Effector memory CD8-positive, alpha-beta T cell (primary cell): ENCODE measurements at regions not wholly inside any gene's neighbourhood (a gene's known extent, or its start where the extent isn't known, plus 50 kb on each side); places are given as distances from the start of the nearest gene placed in this dataset.

Experiments
- ATAC-seq: fragments of 150-1000 bp; cut with Tn5 transposase; replicated peaks from 2 replicates; pipeline ENCODE4 v1.10.0; 2021; ENCODE audit warnings: mild to moderate bottlenecking, moderate library complexity
- DNase-seq, 3 experiments: peaks; one replicate each; pipeline ENCODE4 v3.0.0; 2021
- H3K27ac Mint-ChIP-seq, 2 donors: one replicate each; pipeline ENCODE4 v1.8.0; 2022; ENCODE audit warnings: mild to moderate bottlenecking in 2 of 2, mixed read lengths in 2 of 2, moderate library complexity in 2 of 2
- H3K27me3 Mint-ChIP-seq, 2 donors: one replicate each; pipeline ENCODE4 v1.8.0; 2022; ENCODE audit warnings: mixed read lengths in 2 of 2
- H3K36me3 Mint-ChIP-seq: one replicate; pipeline ENCODE4 v1.8.0; 2022; ENCODE audit warnings: mild to moderate bottlenecking, moderate library complexity, mixed read lengths; ENCODE audit not compliant: insufficient read depth
- H3K4me1 Mint-ChIP-seq, 2 donors: one replicate each; pipeline ENCODE4 v1.8.0; 2022; ENCODE audit warnings: low read depth in 2 of 2, mixed read lengths in 2 of 2
- H3K4me3 Mint-ChIP-seq, 2 donors: one replicate each; pipeline ENCODE4 v1.8.0; 2022; ENCODE audit warnings: mild to moderate bottlenecking in 2 of 2, mixed read lengths in 2 of 2, moderate library complexity in 2 of 2
- H3K9me3 Mint-ChIP-seq, 2 donors: one replicate each; pipeline ENCODE4 v1.8.0; 2022; ENCODE audit warnings: mixed read lengths in 2 of 2

GRCh38 chr1:217274416-217274815, 356.5 kb downstream of the GPATCH2 start:
- Mint-ChIP-seq H3K27me3 (no peaks in the 10 kb centered on the region), H3K27ac (no peak overlapping the region), H3K9me3 (peaks cover 0 to 7% of the 10 kb centered on the region in 2 donors), H3K4me3 (no peak overlapping the region), H3K4me1 (no peaks in the 10 kb centered on the region), H3K36me3 (no peaks in the 10 kb centered on the region)
- DNase-seq (no peak), ATAC-seq (no peak)

GRCh38 chr1:217273866-217274265, 357.0 kb downstream of the GPATCH2 start:
- no peak for ATAC-seq
- Mint-ChIP-seq H3K36me3 (no peaks in the 10 kb centered on the region), H3K9me3 (peaks cover 0 to 7% of the 10 kb centered on the region in 2 donors), H3K4me3 (no peak overlapping the region), H3K27ac (no peak overlapping the region), H3K4me1 (no peaks in the 10 kb centered on the region), H3K27me3 (no peaks in the 10 kb centered on the region)
- no peak for DNase-seq

- Mint-ChIP-seq H3K27me3 (no peaks in the 10 kb centered on the region), H3K36me3 (no peaks in the 10 kb centered on the region), H3K27ac (no peak overlapping the region), H3K4me1 (no peaks in the 10 kb centered on the region), H3K9me3 (peaks cover 0 to 7% of the 10 kb centered on the region in 2 donors), H3K4me3 (no peak overlapping the region)
- no peak for DNase-seq
- ATAC-seq: no peak
Observed at GRCh38 chr1:217272385-217272784, 358.5 kb downstream of the GPATCH2 start.

- no peak overlapping the region for H3K27ac Mint-ChIP-seq
- no peak overlapping the region for H3K4me3 Mint-ChIP-seq
- H3K36me3 Mint-ChIP-seq: no peaks in the 10 kb centered on the region
- no peak for ATAC-seq
- no peaks in the 10 kb centered on the region for H3K4me1 Mint-ChIP-seq
- H3K9me3 Mint-ChIP-seq: peaks cover 3 to 7% of the 10 kb centered on the region in 2 donors
- no peak for DNase-seq
- no peaks in the 10 kb centered on the region for H3K27me3 Mint-ChIP-seq
Observed at GRCh38 chr1:217270101-217270500, 360.8 kb downstream of the GPATCH2 start.

- Mint-ChIP-seq H3K27me3 (no peaks in the 10 kb centered on the region), H3K36me3 (no peaks in the 10 kb centered on the region), H3K4me1 (no peaks in the 10 kb centered on the region), H3K9me3 (peaks cover 4 to 7% of the 10 kb centered on the region in 2 donors), H3K27ac (no peak overlapping the region), H3K4me3 (no peak overlapping the region)
- ATAC-seq: no peak
- no peak for DNase-seq
Observed at GRCh38 chr1:217268058-217268457, 362.8 kb downstream of the GPATCH2 start.

- DNase-seq (no peak), ATAC-seq (no peak)
- no peak overlapping the region for H3K27ac Mint-ChIP-seq
- H3K36me3 Mint-ChIP-seq: no peaks in the 10 kb centered on the region
- no peaks in the 10 kb centered on the region for H3K4me1 Mint-ChIP-seq
- no peaks in the 10 kb centered on the region for H3K27me3 Mint-ChIP-seq
- H3K9me3 Mint-ChIP-seq: peaks cover 1 to 7% of the 10 kb centered on the region in 2 donors
- H3K4me3 Mint-ChIP-seq: no peak overlapping the region
Observed at GRCh38 chr1:217261636-217262035, 369.3 kb downstream of the GPATCH2 start.

- no peaks in the 10 kb centered on the region for H3K4me1 Mint-ChIP-seq
- H3K27me3 Mint-ChIP-seq: no peaks in the 10 kb centered on the region
- ATAC-seq (no peak), DNase-seq (no peak)
- H3K27ac Mint-ChIP-seq: no peak overlapping the region
- peaks cover 1 to 7% of the 10 kb centered on the region in 2 donors for H3K9me3 Mint-ChIP-seq
- no peak overlapping the region for H3K4me3 Mint-ChIP-seq
- H3K36me3 Mint-ChIP-seq: no peaks in the 10 kb centered on the region
Observed at GRCh38 chr1:217260676-217261075, 370.2 kb downstream of the GPATCH2 start.

GRCh38 chr1:217253985-217254384, 376.9 kb downstream of the GPATCH2 start:
- DNase-seq: no peak

GRCh38 chr1:217253351-217253750, 377.5 kb downstream of the GPATCH2 start:
- Mint-ChIP-seq H3K9me3 (peaks cover 2 to 13% of the 10 kb centered on the region in 2 donors), H3K4me3 (no peak overlapping the region), H3K27ac (no peak overlapping the region), H3K36me3 (no peaks in the 10 kb centered on the region), H3K27me3 (no peaks in the 10 kb centered on the region), H3K4me1 (no peaks in the 10 kb centered on the region)
- ATAC-seq: no peak
- DNase-seq: no peak

More at GRCh38 chr1:217253985-217254384, 376.9 kb downstream of the GPATCH2 start:
- no peaks in the 10 kb centered on the region for H3K36me3 Mint-ChIP-seq
- no peak overlapping the region for H3K4me3 Mint-ChIP-seq
- no peaks in the 10 kb centered on the region for H3K4me1 Mint-ChIP-seq
- ATAC-seq: no peak
- H3K9me3 Mint-ChIP-seq: peaks cover 2 to 13% of the 10 kb centered on the region in 2 donors
- H3K27me3 Mint-ChIP-seq: no peaks in the 10 kb centered on the region
- no peak overlapping the region for H3K27ac Mint-ChIP-seq

- peaks cover 2 to 13% of the 10 kb centered on the region in 2 donors for H3K9me3 Mint-ChIP-seq
- H3K27ac Mint-ChIP-seq: no peak overlapping the region
- no peaks in the 10 kb centered on the region for H3K27me3 Mint-ChIP-seq
- H3K36me3 Mint-ChIP-seq: no peaks in the 10 kb centered on the region
- H3K4me3 Mint-ChIP-seq: no peak overlapping the region
- DNase-seq: no peak
- no peaks in the 10 kb centered on the region for H3K4me1 Mint-ChIP-seq
- ATAC-seq: no peak
Observed at GRCh38 chr1:217251121-217251520, 379.8 kb downstream of the GPATCH2 start.

- H3K27me3 Mint-ChIP-seq: no peaks in the 10 kb centered on the region
- peaks cover 2 to 13% of the 10 kb centered on the region in 2 donors for H3K9me3 Mint-ChIP-seq
- DNase-seq: no peak
- no peak overlapping the region for H3K27ac Mint-ChIP-seq
- no peak overlapping the region for H3K4me3 Mint-ChIP-seq
- H3K36me3 Mint-ChIP-seq: no peaks in the 10 kb centered on the region
- H3K4me1 Mint-ChIP-seq: no peaks in the 10 kb centered on the region
- ATAC-seq: no peak
Observed at GRCh38 chr1:217249857-217250256, 381.0 kb downstream of the GPATCH2 start.

GRCh38 chr1:217244971-217245370, 385.9 kb downstream of the GPATCH2 start:
- no peak for ATAC-seq
- H3K4me1 Mint-ChIP-seq: no peaks in the 10 kb centered on the region
- no peaks in the 10 kb centered on the region for H3K36me3 Mint-ChIP-seq
- no peak for DNase-seq
- H3K27ac Mint-ChIP-seq: no peak overlapping the region
- peaks cover 0 to 10% of the 10 kb centered on the region in 2 donors for H3K9me3 Mint-ChIP-seq
- no peak overlapping the region for H3K4me3 Mint-ChIP-seq
- H3K27me3 Mint-ChIP-seq: no peaks in the 10 kb centered on the region

- Mint-ChIP-seq H3K9me3 (peaks cover 4 to 22% of the 10 kb centered on the region in 2 donors), H3K4me1 (no peaks in the 10 kb centered on the region), H3K4me3 (no peak overlapping the region), H3K27me3 (no peaks in the 10 kb centered on the region), H3K36me3 (no peaks in the 10 kb centered on the region), H3K27ac (no peak overlapping the region)
- ATAC-seq: no peak
- DNase-seq: no peak
Observed at GRCh38 chr1:217240656-217241055, 390.2 kb downstream of the GPATCH2 start.

- DNase-seq: no peak
- Mint-ChIP-seq H3K4me1 (no peaks in the 10 kb centered on the region), H3K9me3 (peaks cover 4 to 18% of the 10 kb centered on the region in 2 donors), H3K4me3 (no peak overlapping the region), H3K27ac (no peak overlapping the region), H3K36me3 (no peaks in the 10 kb centered on the region), H3K27me3 (no peaks in the 10 kb centered on the region)
- ATAC-seq: no peak
Observed at GRCh38 chr1:217238945-217239344, 391.9 kb downstream of the GPATCH2 start.

GRCh38 chr1:217230412-217230811, 400.5 kb downstream of the GPATCH2 start:
- Mint-ChIP-seq H3K36me3 (no peaks in the 10 kb centered on the region), H3K4me3 (no peak overlapping the region), H3K27me3 (no peaks in the 10 kb centered on the region), H3K27ac (no peak overlapping the region), H3K9me3 (peaks cover 4 to 8% of the 10 kb centered on the region in 2 donors), H3K4me1 (no peaks in the 10 kb centered on the region)
- ATAC-seq: no peak
- DNase-seq: no peak
